ENCODE measurements at regions not wholly inside any gene's neighbourhood (a gene's known extent, or its start where the extent isn't known, plus 50 kb on each side); places are given as distances from the start of the nearest gene placed in this dataset.

DNA sequence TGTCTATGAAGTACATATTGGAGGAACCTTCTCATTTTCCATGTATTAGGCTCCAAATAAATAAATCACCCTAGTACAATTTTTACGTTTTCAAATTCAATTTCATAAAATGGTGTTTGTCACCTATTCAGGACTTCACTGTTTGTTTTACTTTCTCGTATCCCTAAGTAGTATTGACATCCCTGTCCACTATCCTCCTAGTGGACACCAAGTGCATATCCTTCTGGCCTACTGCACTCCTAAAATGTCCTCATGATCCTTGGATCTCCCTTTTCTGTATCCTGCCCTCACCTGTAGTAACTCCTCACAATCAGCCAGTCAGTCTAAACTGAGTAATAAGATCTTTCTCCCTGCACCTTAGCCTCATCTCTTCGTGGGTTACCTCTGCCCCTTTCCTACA lies 539.9 kb downstream of the DMRTA1 start:
- no peaks in the 10 kb centered on the region for H3K4me1 ChIP-seq
- no peak overlapping the region for H3K27ac ChIP-seq
- intact Hi-C loops (cut with DNase I; ENCODE audit: low total_unique reads), result no loop called here
- no peak for DNase-seq
- no peaks in the 10 kb centered on the region for H3K36me3 ChIP-seq
- TF ChIP-seq, protein P1, sequence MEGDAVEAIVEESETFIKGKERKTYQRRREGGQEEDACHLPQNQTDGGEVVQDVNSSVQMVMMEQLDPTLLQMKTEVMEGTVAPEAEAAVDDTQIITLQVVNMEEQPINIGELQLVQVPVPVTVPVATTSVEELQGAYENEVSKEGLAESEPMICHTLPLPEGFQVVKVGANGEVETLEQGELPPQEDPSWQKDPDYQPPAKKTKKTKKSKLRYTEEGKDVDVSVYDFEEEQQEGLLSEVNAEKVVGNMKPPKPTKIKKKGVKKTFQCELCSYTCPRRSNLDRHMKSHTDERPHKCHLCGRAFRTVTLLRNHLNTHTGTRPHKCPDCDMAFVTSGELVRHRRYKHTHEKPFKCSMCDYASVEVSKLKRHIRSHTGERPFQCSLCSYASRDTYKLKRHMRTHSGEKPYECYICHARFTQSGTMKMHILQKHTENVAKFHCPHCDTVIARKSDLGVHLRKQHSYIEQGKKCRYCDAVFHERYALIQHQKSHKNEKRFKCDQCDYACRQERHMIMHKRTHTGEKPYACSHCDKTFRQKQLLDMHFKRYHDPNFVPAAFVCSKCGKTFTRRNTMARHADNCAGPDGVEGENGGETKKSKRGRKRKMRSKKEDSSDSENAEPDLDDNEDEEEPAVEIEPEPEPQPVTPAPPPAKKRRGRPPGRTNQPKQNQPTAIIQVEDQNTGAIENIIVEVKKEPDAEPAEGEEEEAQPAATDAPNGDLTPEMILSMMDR (IDR thresholded peaks at IDR 0.05 in 4 of 5, conservative IDR thresholded peaks at IDR 0.05 in 1 of 5), result no peak
- TF ChIP-seq POLR2A (IDR thresholded peaks at IDR 0.05), result no peak
- no peak overlapping the region for H3K4me3 ChIP-seq
- no peak for ATAC-seq
- no peaks in the 10 kb centered on the region for H3K9me3 ChIP-seq
- in situ Hi-C loops (cut with MboI; ENCODE audit: low sequenced_read_pairs in 4 of 4), result no loop called here
- no peaks in the 10 kb centered on the region for H3K27me3 ChIP-seq

DNA sequence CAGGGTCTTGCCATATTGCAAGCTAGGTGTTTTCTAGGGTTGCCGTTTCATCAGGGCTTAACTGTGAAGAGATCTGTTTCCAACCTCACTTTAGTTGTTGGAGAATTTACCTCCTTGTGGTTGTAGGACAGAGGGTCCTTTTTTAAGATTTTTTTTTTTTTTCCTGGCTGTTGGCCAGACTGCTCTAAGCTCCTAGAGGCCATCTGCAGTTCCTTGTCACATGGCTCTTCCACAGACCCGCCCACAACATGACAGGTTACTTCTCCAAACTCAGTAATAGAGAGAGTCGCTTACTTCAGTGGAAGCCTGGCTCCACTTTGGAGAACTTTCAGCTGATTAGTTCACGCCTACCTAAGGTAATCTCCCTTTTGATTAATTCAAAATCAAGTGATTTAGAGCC lies 543.7 kb downstream of the DMRTA1 start:
- intact Hi-C loops (cut with DNase I; ENCODE audit: low total_unique reads), result no loop called here
- TF ChIP-seq, protein P1 (IDR thresholded peaks at IDR 0.05 in 4 of 5, conservative IDR thresholded peaks at IDR 0.05 in 1 of 5), result no peak
- TF ChIP-seq POLR2A (IDR thresholded peaks at IDR 0.05), result no peak
- no peaks in the 10 kb centered on the region for H3K9me3 ChIP-seq
- DNase-seq (no peak), ATAC-seq (no peak)
- H3K27me3 ChIP-seq, result no peaks in the 10 kb centered on the region
- no peaks in the 10 kb centered on the region for H3K36me3 ChIP-seq
- H3K4me3 ChIP-seq, result no peak overlapping the region
- in situ Hi-C loops (cut with MboI; ENCODE audit: low sequenced_read_pairs in 4 of 4), result no loop called here
- no peaks in the 10 kb centered on the region for H3K4me1 ChIP-seq
- H3K27ac ChIP-seq, result no peak overlapping the region

DNA sequence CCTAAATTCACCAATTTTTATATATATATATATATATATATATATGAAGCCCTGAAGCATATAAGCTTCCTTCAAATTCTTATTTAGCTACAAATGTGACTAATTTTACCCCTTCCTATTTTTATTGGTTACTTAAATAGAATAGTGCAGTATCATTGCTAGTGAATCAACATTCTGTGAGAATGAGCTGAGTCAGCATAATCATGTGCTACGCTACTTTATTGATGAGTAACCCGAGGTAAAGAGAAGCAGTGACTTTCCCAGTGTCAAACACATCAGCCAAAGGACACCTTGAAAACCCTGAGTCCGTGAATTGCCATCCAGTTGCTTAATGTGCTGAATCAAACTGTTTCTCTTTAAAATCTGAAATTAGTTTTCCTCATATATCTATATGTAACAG lies 546.2 kb downstream of the DMRTA1 start:
- no peak for ATAC-seq
- no peak overlapping the region for H3K4me3 ChIP-seq
- no peaks in the 10 kb centered on the region for H3K9me3 ChIP-seq
- H3K27ac ChIP-seq, result no peak overlapping the region
- no peaks in the 10 kb centered on the region for H3K4me1 ChIP-seq
- H3K36me3 ChIP-seq, result no peaks in the 10 kb centered on the region
- intact Hi-C loops (cut with DNase I; ENCODE audit: low total_unique reads), result no loop called here
- DNase-seq, result no peak
- in situ Hi-C loops (cut with MboI; ENCODE audit: low sequenced_read_pairs in 4 of 4), result no loop called here
- no peaks in the 10 kb centered on the region for H3K27me3 ChIP-seq
- no peak for TF ChIP-seq POLR2A (IDR thresholded peaks at IDR 0.05)
- TF ChIP-seq, protein P1 (IDR thresholded peaks at IDR 0.05 in 4 of 5, conservative IDR thresholded peaks at IDR 0.05 in 1 of 5), result no peak

DNA sequence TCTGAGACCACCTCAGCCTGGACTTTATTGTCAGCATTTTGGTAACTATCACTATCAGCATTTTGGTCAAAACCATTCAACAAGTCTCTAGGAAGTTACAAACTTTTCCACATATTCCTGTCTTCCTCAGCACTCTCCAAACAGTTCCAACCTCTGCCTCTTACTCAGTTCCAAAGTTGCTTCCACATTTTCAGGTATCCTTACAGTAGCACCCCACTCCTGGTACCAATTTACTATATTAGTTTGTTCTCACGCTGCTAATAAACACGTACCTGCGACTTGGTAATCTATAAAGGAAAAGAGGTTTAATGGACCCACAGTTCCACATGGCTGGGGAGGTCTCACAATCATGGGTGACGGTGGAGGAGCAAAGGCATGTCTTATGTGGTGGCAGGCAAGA lies 551.3 kb downstream of the DMRTA1 start:
- DNase-seq (no peak), ATAC-seq (no peak)
- H3K9me3 ChIP-seq, result no peaks in the 10 kb centered on the region
- intact Hi-C loops (cut with DNase I; ENCODE audit: low total_unique reads) (loop anchor here (5.0 kb wide), 1 partner anchor 41 kb away; no protein-coding TSS in a partner anchor), in situ Hi-C loops (cut with MboI; ENCODE audit: low sequenced_read_pairs in 4 of 4) (no loop called here)
- H3K36me3 ChIP-seq, result no peaks in the 10 kb centered on the region
- H3K4me3 ChIP-seq, result no peak overlapping the region
- no peak overlapping the region for H3K27ac ChIP-seq
- H3K4me1 ChIP-seq, result no peaks in the 10 kb centered on the region
- H3K27me3 ChIP-seq, result no peaks in the 10 kb centered on the region
- TF ChIP-seq POLR2A (IDR thresholded peaks at IDR 0.05), result no peak

DNA sequence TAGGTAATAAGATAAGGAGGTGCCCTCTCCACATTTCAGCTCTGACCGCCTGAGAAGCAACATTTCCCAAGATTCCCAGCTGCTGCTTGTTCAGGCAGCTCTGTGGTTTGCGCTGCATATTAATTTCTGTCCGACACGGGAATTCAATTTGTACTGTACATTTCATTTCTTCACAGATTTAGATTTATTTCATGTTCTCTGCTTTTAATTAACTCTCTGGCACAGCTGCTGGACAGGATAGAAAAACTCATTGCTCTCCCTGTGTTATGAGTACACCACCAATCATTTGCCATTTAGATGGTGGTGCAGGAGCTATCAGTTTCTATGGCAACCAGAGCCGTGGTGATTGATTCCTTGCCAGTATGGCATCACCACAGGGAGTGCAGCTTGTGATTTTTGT lies 558.5 kb downstream of the DMRTA1 start:
- TF ChIP-seq, protein P1 (IDR thresholded peaks at IDR 0.05 in 4 of 5, conservative IDR thresholded peaks at IDR 0.05 in 1 of 5), result no peak
- no peak for TF ChIP-seq POLR2A (IDR thresholded peaks at IDR 0.05)
- ATAC-seq (no peak), DNase-seq (no peak)
- no peak overlapping the region for H3K4me3 ChIP-seq
- in situ Hi-C loops (cut with MboI; ENCODE audit: low sequenced_read_pairs in 4 of 4) (no loop called here), intact Hi-C loops (cut with DNase I; ENCODE audit: low total_unique reads) (no loop called here)
- no peaks in the 10 kb centered on the region for H3K4me1 ChIP-seq
- H3K27ac ChIP-seq, result no peak overlapping the region
- H3K9me3 ChIP-seq, result no peaks in the 10 kb centered on the region
- H3K36me3 ChIP-seq, result no peaks in the 10 kb centered on the region
- no peaks in the 10 kb centered on the region for H3K27me3 ChIP-seq

Measured in gastrocnemius medialis (tissue), 4 donors.